ENCODE measurements at regions not wholly inside any gene's neighbourhood (a gene's known extent, or its start where the extent isn't known, plus 50 kb on each side); places are given as distances from the start of the nearest gene placed in this dataset.

DNA sequence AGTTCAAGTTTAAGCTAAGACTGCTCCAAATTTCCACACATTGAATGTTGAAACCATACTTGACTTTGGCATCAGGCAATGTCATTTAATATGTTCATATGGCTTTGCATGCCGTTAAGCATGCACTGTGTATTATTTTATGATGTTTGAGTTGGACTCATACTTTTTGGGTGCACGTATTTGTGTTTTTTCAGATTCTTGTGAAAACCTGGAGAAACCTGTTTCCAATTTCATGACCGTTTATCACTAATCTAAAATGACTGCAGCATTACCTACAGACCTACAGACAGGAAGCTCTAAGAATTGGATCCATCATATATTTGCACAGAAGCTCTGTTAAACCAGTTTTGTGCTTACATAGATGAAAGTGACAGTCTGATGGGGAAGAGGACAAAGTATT lies 1093.0 kb upstream of the INTU start:
- TF ChIP-seq POLR2A (IDR thresholded peaks at IDR 0.05; ENCODE audit: low read depth, low read length) (no peak), POLR2AphosphoS5 (IDR thresholded peaks at IDR 0.05; ENCODE audit: low read depth, low read length) (no peak)
